SU-DHL-6 (cell line): ENCODE measurements at regions not wholly inside any gene's neighbourhood (a gene's known extent, or its start where the extent isn't known, plus 50 kb on each side); places are given as distances from the start of the nearest gene placed in this dataset.

ENCODE experiments used
- CTCF ChIP-seq: fragments of 200-600 bp; sonication (generic); IDR thresholded peaks from one replicate; pipeline ENCODE4 v1.5.1; 2017; ENCODE audit warnings: antibody characterized with exemption, mild to moderate bottlenecking, low read length, moderate library complexity; ENCODE audit not compliant: insufficient read depth, poor library complexity, severe bottlenecking
- EZH2phosphoT487 ChIP-seq: fragments of 200-600 bp; sonication (generic), shearing (Covaris generic); conservative IDR thresholded peaks from 2 replicates; pipeline ENCODE4 v1.6.1; 2018; ENCODE audit warnings: mild to moderate bottlenecking, antibody characterized with exemption, low read length, moderate library complexity, mixed read lengths

DNA sequence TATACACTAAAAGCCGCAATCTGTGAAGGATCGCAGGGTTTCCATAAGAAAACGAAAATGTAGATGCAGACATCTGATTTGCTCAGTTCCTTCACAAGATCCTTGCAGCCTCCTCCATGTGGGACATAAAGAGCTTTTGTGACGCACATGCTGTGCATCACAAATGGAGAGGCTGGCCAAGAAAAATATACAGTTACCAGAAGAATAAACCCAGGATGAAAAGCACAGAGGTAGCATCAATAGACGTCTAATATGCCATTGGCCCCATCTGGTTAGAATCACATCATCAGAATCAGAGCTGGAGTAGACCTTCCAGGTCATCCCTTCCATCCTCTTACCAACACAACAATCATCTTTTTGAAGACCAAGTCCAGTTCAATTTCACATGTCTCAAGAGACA is 517.4 kb downstream of the RAB28 start:
- no peak for TF ChIP-seq CTCF
- no peak for TF ChIP-seq EZH2phosphoT487
